ENCODE measurements at regions not wholly inside any gene's neighbourhood (a gene's known extent, or its start where the extent isn't known, plus 50 kb on each side); places are given as distances from the start of the nearest gene placed in this dataset.

GRCh38 chr2:128452536-128453530 lies 134.2 kb upstream of the HS6ST1 start:
- no peak for DNase-seq

- no peak for DNase-seq
These were observed 136.5 kb upstream of the HS6ST1 start for GRCh38 chr2:128454980-128455720.

GRCh38 chr2:128455721-128456050 lies 137.0 kb upstream of the HS6ST1 start:
- no peak for DNase-seq

GRCh38 chr2:128456281-128456680 lies 137.6 kb upstream of the HS6ST1 start:
- DNase-seq: no peak

GRCh38 chr2:128457006-128457604 lies 138.4 kb upstream of the HS6ST1 start:
- no peak for DNase-seq

- no peak for DNase-seq
These were observed 139.0 kb upstream of the HS6ST1 start for GRCh38 chr2:128457716-128458115.

- DNase-seq: no peak
These were observed 139.8 kb upstream of the HS6ST1 start for GRCh38 chr2:128458505-128458904.

- no peak for DNase-seq
These were observed 145.8 kb upstream of the HS6ST1 start for GRCh38 chr2:128464456-128464855.

GRCh38 chr2:128465246-128466170 lies 146.8 kb upstream of the HS6ST1 start:
- no peak for DNase-seq

- no peak for DNase-seq
These were observed 147.7 kb upstream of the HS6ST1 start for GRCh38 chr2:128466376-128466775.

GRCh38 chr2:128466776-128467175 lies 148.1 kb upstream of the HS6ST1 start:
- no peak for DNase-seq

- DNase-seq: no peak
These were observed 148.8 kb upstream of the HS6ST1 start for GRCh38 chr2:128467321-128467969.

GRCh38 chr2:128468186-128468920 lies 149.7 kb upstream of the HS6ST1 start:
- no peak for DNase-seq

GRCh38 chr2:128469203-128469602 lies 150.5 kb upstream of the HS6ST1 start:
- no peak for DNase-seq

- DNase-seq: no peak
These were observed 151.2 kb upstream of the HS6ST1 start for GRCh38 chr2:128469875-128470274.

- no peak for DNase-seq
These were observed 154.1 kb upstream of the HS6ST1 start for GRCh38 chr2:128472789-128473174.

- peak; percentile 1 for DNase-seq
These were observed 154.7 kb upstream of the HS6ST1 start for GRCh38 chr2:128473175-128474035.

GRCh38 chr2:128474036-128474955 lies 155.6 kb upstream of the HS6ST1 start:
- DNase-seq: no peak

- no peak for DNase-seq
These were observed 156.3 kb upstream of the HS6ST1 start for GRCh38 chr2:128474962-128475361.
